GM12891 (cell line): ENCODE measurements at regions not wholly inside any gene's neighbourhood (a gene's known extent, or its start where the extent isn't known, plus 50 kb on each side); places are given as distances from the start of the nearest gene placed in this dataset.

Source experiments
- POLR2A ChIP-seq: IDR thresholded peaks from 2 replicates; pipeline ENCODE4 v1.6.1; 2011; ENCODE audit warnings: low read depth, low read length, control low read depth
- POLR2AphosphoS5 ChIP-seq: IDR thresholded peaks from 2 replicates; pipeline ENCODE4 v1.6.1; 2011; ENCODE audit warnings: low read depth, low read length, control low read depth
- TAF1 ChIP-seq: IDR thresholded peaks from 2 replicates; pipeline ENCODE4 v1.6.1; 2011; ENCODE audit warnings: low read depth, low read length, control low read depth

DNA sequence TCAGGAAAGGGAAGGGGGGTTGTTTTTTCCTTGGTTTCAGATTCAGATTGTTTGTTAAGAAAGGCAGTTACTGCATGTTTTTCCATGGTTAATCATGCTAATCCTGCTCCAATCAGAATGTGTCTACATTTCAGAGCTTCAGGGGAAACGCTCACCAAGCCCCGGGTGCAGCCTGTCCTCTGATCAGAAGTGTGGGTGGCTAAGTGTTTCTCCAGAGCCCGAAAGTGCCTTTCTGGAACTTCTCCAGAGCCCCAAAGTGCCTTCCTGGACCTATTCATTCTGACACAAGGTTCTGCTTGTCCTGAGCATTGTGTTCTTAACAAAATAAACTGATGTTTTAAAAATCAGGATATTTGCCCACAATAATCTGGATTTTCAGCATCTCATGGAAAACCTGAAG is 359.0 kb upstream of the ZNF521 start:
- TF ChIP-seq POLR2AphosphoS5, result no peak
- no peak for TF ChIP-seq POLR2A
- TF ChIP-seq TAF1, result no peak
